Glutamatergic neuron (in vitro differentiated cells): ENCODE measurements at regions not wholly inside any gene's neighbourhood (a gene's known extent, or its start where the extent isn't known, plus 50 kb on each side); places are given as distances from the start of the nearest gene placed in this dataset.

ENCODE experiments used
- DNase-seq: peaks from one replicate; pipeline ENCODE4 v3.0.0; 2022
- H3K27ac Mint-ChIP-seq: one replicate; pipeline ENCODE4 v1.8.0; 2020; ENCODE audit warnings: mild to moderate bottlenecking, mixed read lengths, inconsistent platforms; ENCODE audit not compliant: unreplicated experiment
- H3K27me3 Mint-ChIP-seq: one replicate; pipeline ENCODE4 v1.8.0; 2020; ENCODE audit warnings: mild to moderate bottlenecking, moderate library complexity, mixed read lengths, inconsistent platforms; ENCODE audit not compliant: unreplicated experiment
- H3K36me3 Mint-ChIP-seq: one replicate; pipeline ENCODE4 v1.8.0; 2020; ENCODE audit warnings: mild to moderate bottlenecking, mixed read lengths, inconsistent platforms; ENCODE audit not compliant: unreplicated experiment
- H3K4me1 Mint-ChIP-seq: one replicate; pipeline ENCODE4 v1.8.0; 2020; ENCODE audit warnings: mild to moderate bottlenecking, low read depth, mixed read lengths, inconsistent platforms; ENCODE audit not compliant: unreplicated experiment
- H3K4me3 Mint-ChIP-seq: one replicate; pipeline ENCODE4 v1.8.0; 2020; ENCODE audit warnings: mild to moderate bottlenecking, mixed read lengths, inconsistent platforms; ENCODE audit not compliant: unreplicated experiment
- H3K9me3 Mint-ChIP-seq: one replicate; pipeline ENCODE4 v1.8.0; 2020; ENCODE audit warnings: mild to moderate bottlenecking, moderate library complexity, mixed read lengths, inconsistent platforms; ENCODE audit not compliant: unreplicated experiment
- CTCF ChIP-seq: fragments of 200-600 bp; sonication (generic); IDR thresholded peaks from one replicate; pipeline ENCODE4 v1.5.0; 2021; ENCODE audit not compliant: partially characterized antibody, unreplicated experiment

DNA sequence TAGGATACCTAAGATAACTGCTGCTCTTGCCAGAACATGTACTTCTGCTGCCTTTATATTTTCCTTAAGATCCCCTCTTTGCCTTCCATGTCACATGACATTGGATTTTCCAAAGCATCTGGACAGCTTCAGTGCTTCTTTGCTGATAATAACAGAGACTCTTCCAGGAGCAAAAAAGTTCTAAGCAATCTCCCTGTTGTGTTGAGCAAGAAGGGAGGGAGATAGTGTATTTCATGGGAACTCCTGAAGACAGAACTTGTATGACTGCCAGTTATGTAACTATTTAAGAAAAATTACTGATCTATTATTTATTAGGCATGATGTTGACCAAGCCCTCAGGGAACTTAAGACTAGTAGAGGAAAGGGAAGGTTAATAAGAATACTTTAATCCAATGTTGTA is 454.7 kb downstream of the SPATA31D1 start:
- Mint-ChIP-seq H3K27me3 (no peaks in the 10 kb centered on the region), H3K4me3 (no peak overlapping the region), H3K4me1 (no peaks in the 10 kb centered on the region), H3K36me3 (peaks cover 11% of the 10 kb centered on the region), H3K27ac (no peak overlapping the region), H3K9me3 (peaks cover 5% of the 10 kb centered on the region)
- TF ChIP-seq CTCF: no peak
- DNase-seq: no peak

GRCh38 chr9:82445556-82445955 is 457.0 kb downstream of the SPATA31D1 start:
- no peaks in the 10 kb centered on the region for H3K4me1 Mint-ChIP-seq
- peaks cover 4% of the 10 kb centered on the region for H3K9me3 Mint-ChIP-seq
- DNase-seq: no peak
- TF ChIP-seq CTCF: no peak
- no peak overlapping the region for H3K4me3 Mint-ChIP-seq
- H3K36me3 Mint-ChIP-seq: peaks cover 5% of the 10 kb centered on the region
- H3K27ac Mint-ChIP-seq: no peak overlapping the region
- no peaks in the 10 kb centered on the region for H3K27me3 Mint-ChIP-seq

DNA sequence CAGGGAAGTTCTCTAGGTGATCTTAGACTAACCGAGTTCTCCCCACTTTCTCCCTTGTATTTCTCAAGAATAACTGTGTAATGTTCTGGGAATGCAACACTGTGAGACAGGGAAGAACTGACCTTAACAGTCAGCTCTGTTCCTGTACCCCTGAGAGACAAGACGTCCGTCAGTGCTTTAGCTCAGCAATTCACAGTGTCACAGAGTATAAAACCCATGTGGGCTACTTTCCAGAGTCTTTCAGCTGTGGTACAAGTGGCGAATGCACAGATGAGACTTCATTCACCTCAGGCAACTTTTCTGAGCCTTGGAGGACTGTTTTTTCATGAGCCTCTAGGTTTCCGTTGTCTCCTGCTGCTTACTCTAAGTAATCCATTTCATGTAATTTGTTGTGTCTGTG is 458.8 kb downstream of the SPATA31D1 start:
- H3K4me3 Mint-ChIP-seq: no peak overlapping the region
- H3K27ac Mint-ChIP-seq: no peak overlapping the region
- H3K9me3 Mint-ChIP-seq: peaks cover 7% of the 10 kb centered on the region

DNA sequence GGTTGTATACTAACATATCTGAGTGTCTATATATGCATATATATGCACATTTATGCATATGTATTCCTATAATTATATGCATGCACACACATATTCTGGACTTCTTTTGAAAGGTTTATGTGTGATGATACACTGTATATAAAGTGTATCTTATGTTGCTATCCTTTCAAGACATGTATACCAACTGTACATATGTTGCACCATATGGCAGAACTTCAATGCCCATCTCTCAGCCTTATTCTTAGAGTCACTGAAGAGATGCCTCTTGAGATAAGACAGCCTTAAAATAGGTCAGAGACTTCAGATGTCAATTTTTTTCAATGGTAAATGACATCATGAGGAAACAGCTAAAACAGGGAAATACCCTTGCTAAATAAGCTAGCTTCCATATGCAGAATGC is 461.4 kb downstream of the SPATA31D1 start:
- H3K4me3 Mint-ChIP-seq: no peak overlapping the region
- peaks cover 10% of the 10 kb centered on the region for H3K36me3 Mint-ChIP-seq
- no peaks in the 10 kb centered on the region for H3K27me3 Mint-ChIP-seq
- peaks cover 3% of the 10 kb centered on the region for H3K4me1 Mint-ChIP-seq
- no peak for TF ChIP-seq CTCF
- DNase-seq: no peak
- H3K9me3 Mint-ChIP-seq: peaks cover 7% of the 10 kb centered on the region
- H3K27ac Mint-ChIP-seq: no peak overlapping the region

More for the DNA sequence above, 458.8 kb downstream of the SPATA31D1 start:
- Mint-ChIP-seq H3K36me3 (peaks cover 7% of the 10 kb centered on the region), H3K4me1 (no peaks in the 10 kb centered on the region), H3K27me3 (no peaks in the 10 kb centered on the region)
- TF ChIP-seq CTCF: no peak
- no peak for DNase-seq

GRCh38 chr9:82454509-82455190 is 466.1 kb downstream of the SPATA31D1 start:
- TF ChIP-seq CTCF: no peak
- DNase-seq: no peak

More at GRCh38 chr9:82454509-82455190, 466.1 kb downstream of the SPATA31D1 start:
- Mint-ChIP-seq H3K9me3 (peaks cover 4% of the 10 kb centered on the region), H3K4me1 (peaks cover 19% of the 10 kb centered on the region), H3K36me3 (peaks cover 5% of the 10 kb centered on the region), H3K4me3 (no peak overlapping the region), H3K27ac (no peak overlapping the region), H3K27me3 (no peaks in the 10 kb centered on the region)
